DMS114 treated with DMSO at 0.1 percent for 48 hours (cell line): ENCODE measurements at regions not wholly inside any gene's neighbourhood (a gene's known extent, or its start where the extent isn't known, plus 50 kb on each side); places are given as distances from the start of the nearest gene placed in this dataset.
"Not testable (repeated sequence)": the region's sequence is repeated elsewhere in the genome, so short reads cannot be mapped to it uniquely, and the experiment has no call there.

Experiments used
- DNase-seq: peaks from one replicate; lab custom pipeline; 2025; ENCODE audit not compliant: unreplicated experiment; lab: John Stamatoyannopoulos, UW

DNA sequence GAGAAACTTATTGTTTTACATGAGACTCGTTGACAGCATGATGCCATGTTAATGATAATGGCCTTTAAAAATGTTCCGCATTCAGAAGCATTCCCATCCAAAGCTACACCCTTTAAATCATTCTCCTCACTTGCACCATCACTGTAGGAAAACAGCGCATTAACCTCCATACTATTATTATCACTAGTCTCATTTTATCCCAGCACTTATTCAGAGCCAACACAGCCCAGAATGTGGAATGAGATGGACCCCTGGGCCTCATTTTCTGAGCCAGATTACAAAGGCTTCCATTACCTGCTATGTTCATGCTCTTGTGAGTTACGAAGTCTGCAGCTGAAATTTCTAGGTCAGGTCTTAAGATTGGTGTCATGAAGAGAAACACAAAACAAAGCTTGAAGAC is 159.4 kb downstream of the HS3ST3A1 start:
- no peak for DNase-seq

DNA sequence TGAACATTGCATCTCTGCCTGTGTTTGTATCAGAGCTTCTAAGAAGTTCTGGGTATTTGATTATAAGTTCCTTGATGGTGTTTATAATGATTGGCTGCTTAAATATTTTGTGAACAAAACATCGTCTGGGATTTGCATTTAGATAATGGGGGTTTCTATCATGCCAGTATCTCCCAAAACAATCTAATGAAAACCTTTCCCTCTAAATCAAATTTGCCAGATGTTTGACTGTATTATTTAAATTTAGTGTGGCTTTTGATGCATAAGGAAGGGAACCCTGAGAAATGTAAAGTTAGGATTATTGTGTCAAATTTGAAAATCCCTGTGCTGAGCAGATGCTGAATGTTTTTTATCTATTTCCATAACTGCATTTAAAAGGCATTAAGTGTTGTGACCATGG is 159.9 kb downstream of the HS3ST3A1 start:
- no peak for DNase-seq

DNA sequence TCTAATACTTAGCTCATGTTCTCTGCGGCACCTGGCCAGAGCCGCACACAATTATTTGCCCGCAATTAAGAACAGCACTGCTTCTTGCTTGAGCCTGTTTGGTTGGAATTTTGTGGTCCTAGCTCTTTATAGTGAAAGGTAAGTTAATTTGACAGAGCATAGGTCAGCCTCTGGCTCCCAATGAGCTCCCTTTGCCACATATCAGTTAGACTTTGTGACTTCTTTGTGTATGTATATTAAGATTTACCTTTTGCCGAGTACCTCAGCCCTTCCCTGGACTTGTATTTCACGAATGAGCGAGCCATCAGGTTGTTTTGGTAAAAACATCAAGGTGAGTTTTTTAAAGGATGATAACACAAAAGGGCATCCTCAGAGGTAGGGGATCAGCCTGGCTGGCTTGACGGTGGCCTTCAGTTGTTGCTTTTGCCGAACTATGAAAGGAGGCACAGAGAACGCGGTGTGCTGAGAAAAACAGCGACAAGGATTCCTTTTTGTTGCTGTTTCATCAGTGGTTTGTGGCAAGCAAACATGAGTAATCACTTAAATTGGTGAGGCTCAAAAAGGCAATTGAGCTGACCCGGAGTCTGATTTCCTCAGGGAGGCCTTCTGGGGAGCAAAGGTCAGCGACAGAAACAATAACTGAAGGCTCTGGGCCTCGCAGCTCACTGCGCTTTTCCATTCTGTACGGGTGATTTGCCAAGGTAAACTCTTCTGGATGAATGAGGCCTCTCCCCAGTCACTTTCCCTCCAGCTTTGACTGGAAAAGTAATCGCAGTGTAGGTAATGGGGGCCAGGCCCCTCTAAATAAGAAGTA is 163.6 kb downstream of the HS3ST3A1 start:
- no peak for DNase-seq

DNA sequence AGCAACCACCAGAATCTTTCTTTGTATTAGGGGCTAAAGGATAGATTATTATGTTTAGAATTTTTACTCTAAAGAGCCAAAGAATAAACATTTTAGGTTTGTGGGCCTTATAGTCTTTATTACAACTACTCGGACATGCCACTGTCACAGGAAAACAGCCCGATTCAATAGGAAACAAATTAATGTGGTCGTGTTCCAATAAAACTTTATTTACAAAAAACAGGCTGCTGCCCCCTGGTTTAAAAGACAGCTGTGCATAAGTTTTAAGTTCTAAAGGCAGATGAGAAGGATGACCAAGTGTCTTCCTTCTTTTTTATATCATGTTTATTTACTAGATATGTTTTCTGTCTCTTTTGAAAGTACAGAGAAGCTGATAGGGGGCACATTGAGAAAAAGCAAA is 166.5 kb downstream of the HS3ST3A1 start:
- no peak for DNase-seq

DNA sequence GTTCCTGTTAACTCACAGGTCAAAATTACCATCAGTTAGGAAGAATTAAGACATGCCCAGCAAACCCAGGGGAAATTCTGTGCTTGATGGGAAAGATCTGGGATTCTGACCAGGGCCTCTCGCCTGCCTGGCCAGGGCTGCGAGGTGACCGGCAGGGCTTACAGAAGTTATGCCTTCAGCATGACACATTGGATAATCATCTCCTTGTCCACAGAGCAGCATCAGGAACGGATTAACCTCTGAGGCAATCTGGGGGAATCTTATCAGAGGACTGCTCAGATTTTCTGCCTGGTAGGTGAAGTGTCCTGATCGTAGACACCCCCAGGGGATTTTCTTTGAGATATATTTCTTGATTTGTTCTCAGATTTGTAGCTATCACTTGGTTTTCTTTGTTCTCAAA is 172.5 kb downstream of the HS3ST3A1 start:
- no peak for DNase-seq

DNA sequence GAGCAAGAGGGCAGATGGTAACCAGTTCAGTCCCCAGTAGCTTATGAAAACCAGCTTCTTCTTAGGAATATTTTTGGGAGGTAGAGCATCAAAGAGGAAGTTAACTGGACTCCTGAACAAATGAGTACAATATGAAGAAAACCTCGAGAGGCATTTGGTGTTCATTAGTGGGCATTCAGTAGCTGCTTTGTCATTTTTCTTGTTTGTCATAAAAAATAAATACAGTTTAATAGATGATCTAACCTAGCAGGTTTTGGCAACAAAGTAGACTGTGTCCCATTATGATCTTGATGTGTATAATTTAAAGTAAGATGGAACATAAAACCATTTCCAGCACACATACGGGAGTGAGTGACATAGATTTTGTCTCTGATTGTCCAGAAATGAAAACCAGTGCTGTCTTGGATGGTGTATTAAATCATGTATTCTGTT is 173.1 kb downstream of the HS3ST3A1 start:
- DNase-seq, result no peak

DNA sequence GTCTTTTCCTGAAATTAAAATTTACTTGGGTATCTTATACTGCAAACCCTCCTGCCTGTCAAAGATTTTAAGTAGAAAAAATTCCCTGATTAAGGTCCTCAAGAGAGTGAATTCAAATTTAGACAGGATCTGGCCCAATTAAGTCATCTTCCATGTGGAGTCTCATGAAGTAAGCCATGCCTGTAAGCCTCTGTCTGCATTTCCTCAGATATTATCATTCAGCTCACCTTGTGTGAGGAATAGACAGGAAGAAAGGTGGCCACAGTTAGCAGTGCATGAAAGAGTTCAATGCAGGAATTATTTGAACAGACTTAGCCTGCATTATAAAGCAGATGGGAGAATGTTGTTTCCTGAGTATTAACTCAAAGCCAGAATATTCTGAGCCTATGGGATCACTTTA is 174.7 kb downstream of the HS3ST3A1 start:
- no peak for DNase-seq

DNA sequence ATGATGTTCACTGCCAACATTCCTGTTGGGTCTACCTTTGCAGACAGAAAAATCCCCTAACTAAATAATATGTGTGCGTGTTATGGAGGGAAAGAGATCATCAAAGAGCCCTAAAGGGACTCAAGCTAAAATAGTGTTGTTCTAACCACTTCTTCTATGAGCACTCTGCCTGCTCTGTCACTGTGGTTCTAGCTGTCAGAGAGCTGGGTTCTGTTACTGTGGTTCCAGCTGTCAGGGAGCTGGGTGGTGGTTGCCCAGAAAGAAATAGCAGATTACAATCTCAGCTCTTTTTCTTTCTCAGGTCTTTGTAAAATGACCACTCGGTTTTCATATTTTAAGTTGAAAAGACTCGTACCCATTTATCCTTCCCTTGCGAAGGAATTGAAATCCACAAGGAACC is 176.3 kb downstream of the HS3ST3A1 start:
- no peak for DNase-seq

DNA sequence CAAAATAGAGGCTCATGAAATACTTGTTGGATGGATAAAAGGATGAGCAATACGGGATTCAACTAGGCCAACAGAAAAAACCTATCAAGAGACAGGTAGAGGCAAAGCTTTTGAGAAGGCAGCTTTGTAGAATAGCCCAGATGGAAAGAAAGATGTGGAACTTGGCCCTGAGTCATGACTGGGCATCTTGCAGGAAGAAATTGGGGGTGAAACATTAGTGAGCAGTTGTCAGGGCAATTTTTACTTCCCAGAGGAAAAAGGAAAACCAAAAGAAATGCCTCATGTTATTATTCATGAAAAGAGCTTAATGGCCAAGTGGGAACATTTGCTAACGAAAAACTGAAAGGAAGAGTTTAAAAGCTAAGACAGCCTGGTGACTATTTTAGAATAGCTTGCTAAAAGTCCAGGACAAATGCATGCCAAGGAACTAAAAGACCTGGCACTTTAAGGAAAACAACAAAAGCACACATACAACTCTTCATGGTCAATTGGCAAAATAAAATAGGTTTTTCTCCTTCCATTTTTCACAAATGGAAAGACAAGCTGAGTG is 180.1 kb downstream of the HS3ST3A1 start:
- DNase-seq, result no peak

DNA sequence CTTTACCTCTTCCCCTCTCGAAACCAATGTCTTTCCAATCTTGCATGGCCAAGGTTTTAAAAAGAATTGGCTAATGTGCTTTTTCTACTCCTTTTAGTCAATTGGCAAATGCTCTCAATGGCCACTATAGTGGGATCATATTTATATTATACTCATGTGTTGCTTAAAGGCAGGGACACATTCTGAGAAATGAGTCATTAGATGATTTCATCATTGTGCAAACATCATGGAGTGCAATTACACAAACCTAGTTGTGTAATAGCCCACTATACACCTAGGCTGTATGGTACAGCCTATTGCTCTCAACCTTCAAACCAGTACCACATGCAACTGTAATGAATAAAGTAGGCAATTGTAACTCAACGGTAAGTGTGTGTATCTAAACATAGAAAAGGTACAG is 180.9 kb downstream of the HS3ST3A1 start:
- no peak for DNase-seq

DNA sequence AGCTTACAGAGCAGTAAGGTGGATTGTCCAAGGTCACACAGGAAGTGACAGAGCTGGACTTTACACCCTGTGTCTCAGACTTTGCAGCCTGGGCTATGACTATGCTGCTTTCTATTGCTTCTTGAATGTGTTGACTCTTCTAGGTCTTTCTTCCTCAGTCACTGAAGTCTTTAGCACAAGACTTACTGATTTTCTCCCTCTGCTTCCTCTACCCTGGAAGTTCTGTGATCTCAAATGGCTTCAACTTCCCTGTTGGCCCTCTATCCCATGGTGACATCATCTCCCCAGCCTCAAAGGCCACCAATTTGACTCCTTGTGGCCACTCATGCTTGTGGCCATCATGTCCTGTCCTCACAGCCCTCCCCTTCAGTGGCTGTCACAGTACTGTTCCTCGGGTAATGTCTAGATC is 181.3 kb downstream of the HS3ST3A1 start:
- no peak for DNase-seq

DNA sequence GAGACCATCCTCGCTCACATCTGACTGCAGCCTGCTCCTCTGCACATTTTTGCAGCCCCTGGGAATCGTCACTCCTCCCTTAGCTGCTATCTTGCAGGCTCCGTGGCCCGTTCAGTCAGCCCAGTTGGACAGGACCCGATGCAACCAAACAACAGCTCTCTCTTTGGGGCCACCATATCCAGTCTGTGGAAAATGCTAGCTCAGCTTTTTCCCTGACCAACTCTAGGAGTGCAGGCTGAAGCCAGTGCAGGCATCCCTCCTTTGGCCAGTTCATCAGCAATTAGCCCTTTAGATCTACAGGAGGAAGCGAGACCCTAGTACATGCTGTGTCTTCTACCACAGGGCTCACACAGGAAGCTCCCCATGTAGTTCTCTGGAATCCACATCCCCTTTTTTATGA is 182.1 kb downstream of the HS3ST3A1 start:
- no peak for DNase-seq

DNA sequence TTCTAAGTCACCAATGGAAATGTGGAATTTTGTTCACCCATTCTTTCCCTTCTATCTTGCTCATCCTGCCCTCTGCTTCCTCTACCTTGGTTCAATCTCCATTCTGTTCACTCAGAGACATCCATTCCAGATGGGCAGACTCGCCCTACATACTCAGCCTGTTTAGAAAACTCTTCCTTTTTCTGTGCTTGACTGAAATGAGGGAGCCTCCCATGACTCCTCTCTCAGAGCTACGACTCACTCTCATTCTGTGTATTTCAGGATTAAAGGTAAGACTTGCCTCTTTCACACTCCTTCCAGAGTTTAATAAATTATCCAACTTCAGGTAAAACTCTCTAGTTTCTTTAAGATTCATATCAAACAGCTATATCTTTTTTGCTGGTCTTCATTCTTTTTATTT is 182.8 kb downstream of the HS3ST3A1 start:
- no peak for DNase-seq

DNA sequence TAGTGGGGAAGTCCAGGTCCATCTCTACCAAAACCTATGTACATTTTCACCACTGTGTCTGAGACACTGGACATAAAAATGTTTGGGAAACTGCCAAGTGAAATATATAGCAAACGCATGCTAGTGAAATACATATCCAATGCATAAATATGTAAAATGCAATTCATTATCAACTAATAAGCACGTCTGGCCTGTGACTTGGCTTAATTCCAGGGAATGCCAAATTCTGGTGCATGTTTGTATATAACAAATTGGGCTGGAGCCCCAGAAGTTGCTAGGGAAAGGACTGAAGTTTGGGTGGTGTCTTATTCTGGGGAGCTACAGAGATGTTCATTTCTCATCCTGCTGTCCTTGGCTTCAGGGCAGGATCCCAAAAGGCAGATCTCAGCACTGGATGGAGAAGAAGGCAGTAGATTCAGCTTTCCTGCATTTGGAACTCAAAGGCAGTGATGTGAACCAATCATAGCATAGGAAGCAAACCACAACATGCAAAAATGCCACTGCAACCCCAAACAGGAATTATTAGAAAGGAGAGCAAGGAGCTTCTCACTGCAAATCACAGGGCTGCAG is 184.3 kb downstream of the HS3ST3A1 start:
- DNase-seq, result no peak

DNA sequence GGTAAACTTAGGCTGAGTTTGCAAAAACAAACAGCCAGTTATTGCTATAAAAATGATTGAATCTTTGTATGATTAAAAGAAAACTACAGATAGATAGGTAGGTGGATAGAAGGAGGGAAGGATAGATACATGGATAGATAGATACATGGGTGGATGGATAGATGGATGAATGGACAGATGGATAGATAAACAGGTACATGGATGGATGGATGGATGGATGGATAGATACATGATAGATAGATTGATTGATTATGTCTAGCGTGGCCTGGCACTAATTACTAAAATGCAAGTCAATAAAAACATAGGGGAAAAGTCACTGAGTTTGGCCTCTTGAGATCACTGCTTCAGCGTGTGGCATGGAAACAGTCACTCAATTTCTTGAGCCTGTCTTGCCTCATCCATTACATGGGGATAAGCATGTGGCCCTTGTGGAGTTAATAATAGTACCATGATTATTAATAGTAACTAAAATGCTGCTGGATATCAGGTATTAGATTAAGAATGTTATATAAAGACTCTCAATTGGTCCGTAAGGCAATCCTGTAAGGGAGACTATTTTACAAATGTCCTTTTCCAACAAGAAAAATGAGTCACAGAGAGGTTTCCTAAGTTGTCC is 184.9 kb downstream of the HS3ST3A1 start:
- DNase-seq, result no peak

DNA sequence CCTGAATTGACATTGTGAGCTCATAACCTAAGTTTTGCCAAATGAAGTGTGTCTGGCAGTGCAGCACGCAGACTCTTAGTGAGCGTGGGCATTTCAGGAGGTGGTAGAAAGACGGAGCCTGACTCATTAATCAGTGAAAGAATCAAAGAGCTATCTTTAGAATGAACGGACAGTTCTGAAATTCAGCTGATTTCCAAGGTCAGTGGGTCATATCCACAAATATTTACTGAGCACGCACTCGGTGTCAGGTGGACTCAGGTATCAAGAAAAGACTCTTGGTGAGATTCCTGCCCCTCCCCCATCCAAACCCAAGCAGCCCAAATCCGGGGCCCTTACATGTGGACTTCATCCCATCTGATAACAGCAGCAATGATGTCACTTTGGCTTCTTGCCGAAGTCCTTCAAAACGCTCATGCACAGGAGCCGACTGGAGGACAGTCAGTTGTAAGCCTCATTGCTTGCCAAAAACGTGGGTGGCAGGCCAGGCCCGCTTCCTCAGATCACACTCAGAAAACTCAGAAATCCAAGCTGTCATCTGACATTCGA is 185.8 kb downstream of the HS3ST3A1 start:
- DNase-seq, result no peak

DNA sequence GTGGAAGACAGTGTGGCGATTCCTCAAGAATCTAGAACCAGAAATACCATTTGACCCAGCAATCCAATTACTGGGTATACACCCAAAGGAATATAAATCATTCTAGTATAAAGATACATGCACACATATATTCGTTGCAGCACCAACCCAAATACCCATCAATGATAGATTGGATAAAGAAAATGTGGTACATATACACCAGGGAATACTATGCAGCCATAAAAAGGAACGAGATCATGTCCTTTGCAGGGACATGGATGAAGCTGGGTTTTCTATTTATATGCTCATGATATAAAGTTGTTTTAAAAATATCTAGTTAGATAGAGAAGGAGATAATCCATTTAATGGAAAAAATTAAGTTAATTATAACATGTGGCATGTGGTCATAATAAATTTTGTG is 186.5 kb downstream of the HS3ST3A1 start:
- DNase-seq, result not testable (repeated sequence)

DNA sequence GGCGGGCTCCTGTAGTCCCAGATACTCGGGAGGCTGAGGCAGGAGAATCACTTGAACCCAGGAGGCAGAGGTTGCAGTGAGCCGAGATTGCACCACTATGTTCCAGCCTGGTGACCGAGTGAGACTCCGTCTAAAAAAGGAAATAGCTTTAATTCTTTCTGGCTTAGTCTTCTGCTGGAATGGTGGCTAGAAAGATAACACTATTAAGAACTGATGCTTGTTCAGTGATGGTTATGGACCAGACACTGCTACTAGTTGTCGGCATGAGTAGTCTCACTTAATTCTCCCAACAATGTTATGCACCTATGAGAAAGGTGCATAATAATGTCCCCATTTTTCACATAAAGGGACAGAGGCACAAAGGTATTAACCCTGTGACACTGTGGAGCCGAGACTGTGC is 188.7 kb downstream of the HS3ST3A1 start:
- no peak for DNase-seq

DNA sequence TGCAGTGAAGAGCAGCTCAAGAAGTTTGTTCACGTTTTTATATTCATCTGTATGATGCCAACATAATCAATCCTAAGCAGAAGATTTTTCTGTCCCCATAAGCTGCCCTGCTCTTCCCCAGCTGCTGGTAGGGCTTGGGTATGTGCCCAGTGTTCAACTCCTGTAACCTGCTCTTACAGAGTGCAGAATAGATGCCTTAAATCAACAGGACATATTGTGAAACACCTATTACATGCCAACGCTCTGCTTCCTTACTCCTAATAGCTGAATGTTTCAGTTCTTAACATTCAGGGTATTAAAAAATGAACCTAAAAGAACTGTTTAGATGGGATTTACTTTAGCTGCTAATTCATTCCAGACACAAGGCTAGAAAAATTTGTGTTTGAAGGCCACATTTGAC is 190.9 kb downstream of the HS3ST3A1 start:
- no peak for DNase-seq

DNA sequence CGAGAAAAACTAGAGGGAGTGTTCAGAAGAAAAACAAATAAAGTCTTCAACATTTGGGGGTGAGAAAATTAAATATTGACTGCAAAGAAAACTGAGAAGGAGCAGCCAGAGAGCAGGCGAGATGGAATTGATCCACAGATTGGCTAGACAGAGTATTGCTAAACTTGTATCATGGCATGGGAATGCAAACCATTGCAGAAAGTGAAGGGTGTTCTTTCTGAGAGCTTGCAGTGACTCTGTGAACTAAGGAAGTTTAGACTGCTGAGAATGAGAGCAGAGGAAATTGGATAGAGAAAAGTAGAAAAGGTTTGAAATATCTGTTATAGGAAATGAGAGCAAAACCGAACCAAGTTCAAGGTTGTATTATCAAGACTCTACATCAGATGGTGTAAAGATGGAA is 191.5 kb downstream of the HS3ST3A1 start:
- DNase-seq, result no peak

DNA sequence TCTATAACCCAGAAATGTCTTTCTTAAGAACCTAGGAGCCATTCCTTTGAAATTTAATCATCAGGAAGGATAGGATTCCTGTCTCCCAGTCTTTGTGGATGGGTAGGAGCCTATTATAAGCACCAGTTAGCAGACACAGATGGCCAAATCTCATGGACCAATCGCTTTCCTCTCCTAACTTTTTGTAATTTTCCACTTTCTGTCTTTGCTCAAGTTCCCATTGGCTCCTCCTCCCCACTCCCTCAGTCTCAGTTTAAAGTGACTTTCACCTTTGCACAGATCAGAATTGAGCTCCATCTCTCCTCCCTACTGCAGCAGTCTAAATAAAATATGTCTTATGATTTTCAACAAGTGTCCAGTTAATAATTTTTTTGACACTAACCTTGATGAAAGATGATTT is 192.3 kb downstream of the HS3ST3A1 start:
- no peak for DNase-seq

DNA sequence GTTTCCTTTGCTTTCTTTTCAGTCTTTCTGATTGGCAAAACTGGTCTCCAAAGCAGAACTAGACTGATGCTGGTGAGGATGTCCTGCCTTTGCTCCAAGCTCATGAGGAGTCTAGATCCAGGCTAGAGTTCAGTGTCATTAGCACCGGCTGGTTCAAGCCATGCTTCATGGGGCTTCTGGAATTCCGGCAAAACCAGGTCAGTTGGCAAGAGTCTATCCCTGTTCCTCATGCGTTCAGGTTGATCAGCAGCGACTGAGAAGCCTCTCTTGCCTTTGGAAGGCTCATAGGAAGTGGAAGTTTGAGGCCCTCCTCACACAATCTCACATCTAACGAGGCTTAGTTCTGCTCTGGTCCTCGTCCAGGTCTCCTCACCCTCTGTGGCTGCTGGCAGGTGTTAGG is 194.3 kb downstream of the HS3ST3A1 start:
- no peak for DNase-seq
